ENCODE measurements at regions not wholly inside any gene's neighbourhood (a gene's known extent, or its start where the extent isn't known, plus 50 kb on each side); places are given as distances from the start of the nearest gene placed in this dataset.

DNA sequence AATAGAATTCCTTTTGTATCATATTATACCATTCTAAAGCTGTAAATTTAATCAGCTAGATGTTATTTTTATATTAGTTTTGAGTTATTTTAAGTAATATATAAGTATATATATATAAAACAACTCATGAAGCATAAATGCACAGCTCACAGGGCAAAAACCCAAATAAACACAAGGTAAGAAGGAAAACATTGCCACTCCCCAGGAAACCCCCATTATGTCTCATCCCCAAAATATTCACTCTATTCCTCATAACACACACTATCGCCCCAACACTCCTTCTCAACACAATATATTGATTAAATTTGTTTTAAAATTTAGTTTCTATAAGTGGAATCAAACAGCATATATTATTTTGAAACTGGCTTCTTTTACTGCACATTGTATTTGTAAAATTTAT is 98.6 kb upstream of the FAM83B start:
- DNase-seq (ENCODE audit: low read depth, low spot score), result no peak
- Histone ChIP-seq H3K27ac (no peak overlapping the region), H3K36me3 (ENCODE audit: insufficient read depth, low read length) (no peaks in the 10 kb centered on the region), H3K9ac (ENCODE audit: insufficient read length) (no peak overlapping the region), H3K4me3 (no peak overlapping the region), H3K9me3 (ENCODE audit: low read depth, low read length) (no peaks in the 10 kb centered on the region)
- TF ChIP-seq POLR2AphosphoS5 (IDR thresholded peaks at IDR 0.05; ENCODE audit: borderline replicate concordance, low read depth, low read length), result no peak
- TF ChIP-seq FOXP2 (optimal IDR thresholded peaks at IDR 0.05; ENCODE audit: control extremely low read depth, extremely low read length, insufficient read depth), result no peak
- TF ChIP-seq EZH2 (IDR thresholded peaks at IDR 0.05), result no peak

DNA sequence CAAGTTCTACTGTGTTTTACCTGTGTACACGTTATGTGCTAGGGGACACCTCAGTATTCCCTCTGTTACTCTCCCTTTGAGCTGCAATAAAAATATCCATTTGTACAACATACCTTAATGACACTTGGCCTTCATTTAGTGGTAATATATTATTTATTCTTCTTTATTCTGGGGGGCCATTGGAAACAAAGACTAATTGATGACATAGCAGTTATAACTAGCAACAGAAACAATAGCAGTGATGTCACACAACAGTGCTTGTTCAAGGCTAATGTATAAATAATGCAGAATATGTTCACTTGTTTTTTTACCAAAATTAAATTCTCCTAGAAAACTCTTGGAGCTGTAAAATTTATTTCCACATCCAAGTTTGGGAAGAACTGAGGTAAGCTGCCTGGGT is 92.2 kb upstream of the FAM83B start:
- Histone ChIP-seq H3K9me3 (ENCODE audit: low read depth, low read length) (no peaks in the 10 kb centered on the region), H3K36me3 (ENCODE audit: insufficient read depth, low read length) (no peaks in the 10 kb centered on the region), H3K9ac (ENCODE audit: insufficient read length) (no peak overlapping the region), H3K4me3 (no peak overlapping the region), H3K27ac (no peak overlapping the region)
- DNase-seq (ENCODE audit: low read depth, low spot score), result no peak
- TF ChIP-seq POLR2AphosphoS5 (IDR thresholded peaks at IDR 0.05; ENCODE audit: borderline replicate concordance, low read depth, low read length), result no peak
- TF ChIP-seq EZH2 (IDR thresholded peaks at IDR 0.05), result no peak
- TF ChIP-seq FOXP2 (optimal IDR thresholded peaks at IDR 0.05; ENCODE audit: control extremely low read depth, extremely low read length, insufficient read depth), result no peak

DNA sequence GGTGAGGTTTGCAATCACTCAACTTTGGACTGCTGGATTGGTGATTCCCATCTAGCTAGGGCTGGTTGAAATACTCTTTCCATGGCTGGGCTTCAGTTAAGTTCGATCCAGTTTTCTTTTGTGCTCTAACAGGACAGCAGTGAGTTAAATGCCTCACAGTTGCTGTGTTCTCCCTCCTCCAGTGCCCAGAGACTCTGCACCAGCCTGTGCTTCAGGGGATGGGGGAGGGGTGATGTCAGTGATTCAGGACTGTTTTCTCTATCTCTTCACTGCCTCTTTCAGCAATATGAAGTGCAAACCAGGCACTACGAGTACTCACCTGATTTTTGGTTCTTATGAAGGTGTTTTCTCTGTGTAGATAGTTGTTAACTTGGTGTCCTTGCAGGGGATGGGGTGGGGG is 88.2 kb upstream of the FAM83B start:
- no peaks in the 10 kb centered on the region for H3K36me3 ChIP-seq (ENCODE audit: insufficient read depth, low read length)
- no peak overlapping the region for H3K9ac ChIP-seq (ENCODE audit: insufficient read length)
- H3K4me3 ChIP-seq, result no peak overlapping the region
- no peak overlapping the region for H3K27ac ChIP-seq
- DNase-seq (ENCODE audit: low read depth, low spot score), result no peak
- H3K9me3 ChIP-seq (ENCODE audit: low read depth, low read length), result no peaks in the 10 kb centered on the region
- TF ChIP-seq POLR2AphosphoS5 (IDR thresholded peaks at IDR 0.05; ENCODE audit: borderline replicate concordance, low read depth, low read length) (no peak), FOXP2 (optimal IDR thresholded peaks at IDR 0.05; ENCODE audit: control extremely low read depth, extremely low read length, insufficient read depth) (no peak), EZH2 (IDR thresholded peaks at IDR 0.05) (no peak)

DNA sequence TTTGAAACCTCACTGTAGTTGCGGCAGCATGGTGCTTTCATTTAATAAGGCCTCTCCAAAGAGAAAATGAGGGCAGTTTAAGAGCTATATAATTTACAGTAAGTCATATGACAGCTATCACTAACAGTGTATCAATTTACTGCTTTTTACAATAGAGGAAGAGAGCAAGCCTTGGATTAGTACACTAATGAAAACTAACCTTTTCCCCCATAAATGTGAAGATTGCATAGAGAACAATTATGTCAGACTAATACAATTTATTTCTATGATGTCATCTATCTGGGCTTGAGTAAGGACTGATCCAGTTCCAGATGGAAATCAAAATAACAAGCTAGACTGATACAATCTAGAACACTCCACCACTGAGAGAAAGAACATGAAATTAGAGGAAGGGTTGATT is 78.1 kb upstream of the FAM83B start:
- DNase-seq (ENCODE audit: low read depth, low spot score), result no peak
- Histone ChIP-seq H3K4me3 (no peak overlapping the region), H3K27ac (no peak overlapping the region), H3K9me3 (ENCODE audit: low read depth, low read length) (no peaks in the 10 kb centered on the region), H3K9ac (ENCODE audit: insufficient read length) (no peak overlapping the region), H3K36me3 (ENCODE audit: insufficient read depth, low read length) (no peaks in the 10 kb centered on the region)
- TF ChIP-seq EZH2 (IDR thresholded peaks at IDR 0.05), result no peak
- no peak for TF ChIP-seq POLR2AphosphoS5 (IDR thresholded peaks at IDR 0.05; ENCODE audit: borderline replicate concordance, low read depth, low read length)
- TF ChIP-seq FOXP2 (optimal IDR thresholded peaks at IDR 0.05; ENCODE audit: control extremely low read depth, extremely low read length, insufficient read depth), result no peak

DNA sequence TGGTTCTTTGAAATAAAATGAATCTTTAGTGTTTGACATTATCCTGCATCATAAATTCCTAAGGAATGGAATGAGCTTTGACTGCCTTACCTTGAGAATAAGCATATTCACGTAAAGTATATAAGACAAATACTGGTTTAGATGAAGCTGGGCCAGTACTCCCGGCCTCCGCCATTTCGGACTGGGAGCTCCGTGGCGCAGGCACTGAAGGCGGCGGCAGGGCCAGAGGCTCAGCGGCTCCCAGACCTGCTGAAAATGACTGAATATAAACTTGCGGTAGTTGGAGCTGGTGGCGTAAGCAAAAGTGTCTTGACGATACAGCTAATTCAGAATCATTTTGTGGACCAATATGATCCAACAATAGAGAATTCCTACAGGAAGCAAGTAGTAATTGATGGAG is 76.2 kb upstream of the FAM83B start:
- H3K36me3 ChIP-seq (ENCODE audit: insufficient read depth, low read length), result no peaks in the 10 kb centered on the region
- no peak overlapping the region for H3K9ac ChIP-seq (ENCODE audit: insufficient read length)
- no peaks in the 10 kb centered on the region for H3K9me3 ChIP-seq (ENCODE audit: low read depth, low read length)
- H3K4me3 ChIP-seq, result no peak overlapping the region
- no peak for DNase-seq (ENCODE audit: low read depth, low spot score)
- TF ChIP-seq FOXP2 (optimal IDR thresholded peaks at IDR 0.05; ENCODE audit: control extremely low read depth, extremely low read length, insufficient read depth), result no peak
- TF ChIP-seq POLR2AphosphoS5 (IDR thresholded peaks at IDR 0.05; ENCODE audit: borderline replicate concordance, low read depth, low read length), result no peak
- no peak for TF ChIP-seq EZH2 (IDR thresholded peaks at IDR 0.05)
- no peak overlapping the region for H3K27ac ChIP-seq

DNA sequence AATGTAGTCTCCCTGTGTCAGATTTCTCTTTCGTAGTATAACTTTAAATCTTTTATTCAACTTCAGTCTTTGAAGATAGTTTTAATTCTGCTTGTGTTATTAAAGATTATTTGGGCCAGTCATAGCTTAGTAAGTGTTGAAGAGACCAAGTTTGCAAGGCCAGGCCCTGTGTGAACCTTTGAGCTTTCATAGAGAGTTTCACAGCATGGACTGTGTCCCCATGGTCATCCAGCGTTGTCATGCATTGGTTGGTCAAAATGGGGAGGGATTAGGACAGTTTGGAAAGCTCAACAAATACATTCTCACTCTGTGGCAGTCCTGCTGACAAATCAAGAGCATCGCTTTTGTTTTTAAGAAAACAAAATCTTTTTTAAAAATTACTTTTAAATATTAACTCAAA is 74.6 kb upstream of the FAM83B start:
- TF ChIP-seq EZH2 (IDR thresholded peaks at IDR 0.05) (no peak), FOXP2 (optimal IDR thresholded peaks at IDR 0.05; ENCODE audit: control extremely low read depth, extremely low read length, insufficient read depth) (no peak), POLR2AphosphoS5 (IDR thresholded peaks at IDR 0.05; ENCODE audit: borderline replicate concordance, low read depth, low read length) (no peak)
- Histone ChIP-seq H3K36me3 (ENCODE audit: insufficient read depth, low read length) (no peaks in the 10 kb centered on the region), H3K4me3 (no peak overlapping the region), H3K9me3 (ENCODE audit: low read depth, low read length) (no peaks in the 10 kb centered on the region), H3K27ac (no peak overlapping the region), H3K9ac (ENCODE audit: insufficient read length) (no peak overlapping the region)
- DNase-seq (ENCODE audit: low read depth, low spot score), result no peak

DNA sequence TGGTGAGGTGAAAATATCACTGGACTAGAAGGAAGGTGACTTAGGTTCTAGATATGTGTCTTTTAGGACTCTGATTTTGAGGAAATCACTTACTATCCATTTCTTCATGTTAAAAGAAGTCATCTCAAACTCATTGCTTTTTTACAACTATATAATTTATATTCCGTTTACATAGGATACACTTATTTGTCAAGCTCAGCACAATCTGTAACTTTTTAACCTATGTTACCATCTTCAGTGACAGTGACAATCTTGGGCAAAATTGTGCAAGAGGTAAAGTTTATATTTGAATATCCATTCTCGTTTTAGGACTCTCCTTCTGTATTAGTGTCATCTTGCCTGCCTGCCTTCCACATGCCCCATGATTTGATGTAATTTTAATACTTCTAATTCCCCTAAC is 74.0 kb upstream of the FAM83B start:
- H3K4me3 ChIP-seq, result no peak overlapping the region
- no peak for TF ChIP-seq POLR2AphosphoS5 (IDR thresholded peaks at IDR 0.05; ENCODE audit: borderline replicate concordance, low read depth, low read length)
- no peak for TF ChIP-seq EZH2 (IDR thresholded peaks at IDR 0.05)
- TF ChIP-seq FOXP2 (optimal IDR thresholded peaks at IDR 0.05; ENCODE audit: control extremely low read depth, extremely low read length, insufficient read depth), result no peak
- H3K36me3 ChIP-seq (ENCODE audit: insufficient read depth, low read length), result no peaks in the 10 kb centered on the region
- no peaks in the 10 kb centered on the region for H3K9me3 ChIP-seq (ENCODE audit: low read depth, low read length)
- no peak overlapping the region for H3K9ac ChIP-seq (ENCODE audit: insufficient read length)
- H3K27ac ChIP-seq, result no peak overlapping the region
- no peak for DNase-seq (ENCODE audit: low read depth, low spot score)

DNA sequence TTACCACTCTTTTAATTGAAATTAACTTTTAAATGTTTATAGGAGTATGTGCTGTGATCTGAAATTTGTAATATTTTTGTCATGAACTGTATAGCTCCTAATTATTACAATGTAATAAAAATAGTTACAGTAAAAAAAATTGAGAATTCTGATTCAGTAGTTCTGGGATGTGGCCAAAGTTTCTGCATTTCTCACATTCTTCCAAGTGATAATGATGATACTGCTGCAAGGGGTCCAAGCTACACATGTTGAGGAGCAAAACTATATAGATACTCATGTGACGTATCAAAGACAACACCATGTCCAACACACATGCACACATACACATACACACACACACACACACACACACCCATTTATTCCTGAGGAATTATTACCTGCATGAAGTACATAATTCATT is 71.0 kb upstream of the FAM83B start:
- DNase-seq (ENCODE audit: low read depth, low spot score), result no peak
- TF ChIP-seq EZH2 (IDR thresholded peaks at IDR 0.05), result no peak
- no peak for TF ChIP-seq FOXP2 (optimal IDR thresholded peaks at IDR 0.05; ENCODE audit: control extremely low read depth, extremely low read length, insufficient read depth)
- no peak for TF ChIP-seq POLR2AphosphoS5 (IDR thresholded peaks at IDR 0.05; ENCODE audit: borderline replicate concordance, low read depth, low read length)
- Histone ChIP-seq H3K9ac (ENCODE audit: insufficient read length) (no peak overlapping the region), H3K4me3 (no peak overlapping the region), H3K9me3 (ENCODE audit: low read depth, low read length) (no peaks in the 10 kb centered on the region), H3K27ac (no peak overlapping the region), H3K36me3 (ENCODE audit: insufficient read depth, low read length) (no peaks in the 10 kb centered on the region)

DNA sequence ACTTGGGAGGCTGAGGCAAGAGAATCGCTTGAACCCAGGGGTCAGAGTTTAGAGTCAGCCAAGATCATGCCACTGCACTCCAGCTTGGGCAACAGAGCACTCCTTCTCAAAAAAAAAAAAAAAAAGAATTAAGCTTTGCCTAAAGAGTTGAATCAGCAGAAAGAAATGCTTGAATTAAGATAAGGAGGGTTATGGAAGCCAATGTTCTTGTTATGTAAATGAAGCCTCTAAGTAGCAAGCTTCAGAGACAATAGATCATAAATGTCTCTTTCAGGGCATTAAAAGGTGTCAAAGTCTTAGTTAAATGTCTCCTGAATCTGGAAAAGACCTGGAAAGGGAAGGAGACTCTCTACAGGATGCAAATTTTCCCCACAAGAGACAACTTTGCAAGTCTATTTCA is 69.7 kb upstream of the FAM83B start:
- Histone ChIP-seq H3K9ac (ENCODE audit: insufficient read length) (no peak overlapping the region), H3K36me3 (ENCODE audit: insufficient read depth, low read length) (no peaks in the 10 kb centered on the region), H3K27ac (no peak overlapping the region), H3K9me3 (ENCODE audit: low read depth, low read length) (0 out of 2 replicates have a peak, but pooled peaks cover 4% of the 10 kb centered on the region), H3K4me3 (no peak overlapping the region)
- TF ChIP-seq EZH2 (IDR thresholded peaks at IDR 0.05), result no peak
- TF ChIP-seq FOXP2 (optimal IDR thresholded peaks at IDR 0.05; ENCODE audit: control extremely low read depth, extremely low read length, insufficient read depth), result no peak
- TF ChIP-seq POLR2AphosphoS5 (IDR thresholded peaks at IDR 0.05; ENCODE audit: borderline replicate concordance, low read depth, low read length), result no peak
- no peak for DNase-seq (ENCODE audit: low read depth, low spot score)

Measured in SK-N-MC (cell line).